ENCODE measurements at regions not wholly inside any gene's neighbourhood (a gene's known extent, or its start where the extent isn't known, plus 50 kb on each side); places are given as distances from the start of the nearest gene placed in this dataset.
"Not testable (repeated sequence)": the region's sequence is repeated elsewhere in the genome, so short reads cannot be mapped to it uniquely, and the experiment has no call there.

DNA sequence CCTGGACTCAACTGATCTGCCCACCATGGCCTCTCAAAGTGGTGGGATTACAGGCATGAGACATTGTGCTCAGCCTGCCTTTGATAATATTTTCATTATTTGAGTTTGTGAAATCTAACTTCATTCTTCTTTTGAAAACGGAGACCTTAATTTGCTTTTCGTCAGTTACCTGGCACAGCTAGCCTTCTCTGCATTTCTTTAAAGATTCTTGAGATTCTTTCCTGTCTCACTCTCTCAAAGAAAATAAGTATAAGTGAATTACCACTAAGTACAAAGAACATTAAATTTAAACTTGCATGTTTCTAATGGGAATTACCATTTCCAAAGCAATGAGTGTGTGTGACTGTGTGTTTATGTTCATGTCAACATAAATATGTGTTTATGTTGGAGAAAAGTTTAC is 187.9 kb downstream of the NFKBIZ start:
- H3K36me3 ChIP-seq (ENCODE audit: control insufficient read depth, insufficient read depth, low read length): no peaks in the 10 kb centered on the region
- H3K27me3 ChIP-seq (ENCODE audit: control insufficient read depth, insufficient read depth, low read length): no peaks in the 10 kb centered on the region
- H3K27ac ChIP-seq (ENCODE audit: low read depth, low read length): no peak overlapping the region
- no peak overlapping the region for H3K9ac ChIP-seq (ENCODE audit: low read length)
- no peaks in the 10 kb centered on the region for H3K4me1 ChIP-seq (ENCODE audit: control insufficient read depth, insufficient read depth, low read length)
- H3K9me3 ChIP-seq (ENCODE audit: control insufficient read depth, insufficient read depth, low read depth, low read length): peaks cover 11% of the 10 kb centered on the region
- H3K4me3 ChIP-seq (ENCODE audit: low read depth, low read length): no peak overlapping the region

- Histone ChIP-seq H3K27ac (ENCODE audit: low read depth, low read length) (no peak overlapping the region), H3K9me3 (ENCODE audit: control insufficient read depth, insufficient read depth, low read depth, low read length) (peaks cover 11% of the 10 kb centered on the region), H3K9ac (ENCODE audit: low read length) (no peak overlapping the region), H3K4me1 (ENCODE audit: control insufficient read depth, insufficient read depth, low read length) (no peaks in the 10 kb centered on the region), H3K27me3 (ENCODE audit: control insufficient read depth, insufficient read depth, low read length) (no peaks in the 10 kb centered on the region), H3K36me3 (ENCODE audit: control insufficient read depth, insufficient read depth, low read length) (no peaks in the 10 kb centered on the region), H3K4me3 (ENCODE audit: low read depth, low read length) (no peak overlapping the region)
Observed at GRCh38 chr3:102037791-102038190, 188.5 kb downstream of the NFKBIZ start.

GRCh38 chr3:102038477-102039142 is 189.3 kb downstream of the NFKBIZ start:
- H3K9ac ChIP-seq (ENCODE audit: low read length): no peak overlapping the region
- H3K27ac ChIP-seq (ENCODE audit: low read depth, low read length): no peak overlapping the region
- H3K4me1 ChIP-seq (ENCODE audit: control insufficient read depth, insufficient read depth, low read length): no peaks in the 10 kb centered on the region
- H3K36me3 ChIP-seq (ENCODE audit: control insufficient read depth, insufficient read depth, low read length): no peaks in the 10 kb centered on the region
- no peaks in the 10 kb centered on the region for H3K27me3 ChIP-seq (ENCODE audit: control insufficient read depth, insufficient read depth, low read length)
- no peak overlapping the region for H3K4me3 ChIP-seq (ENCODE audit: low read depth, low read length)
- H3K9me3 ChIP-seq (ENCODE audit: control insufficient read depth, insufficient read depth, low read depth, low read length): peaks cover 11% of the 10 kb centered on the region

GRCh38 chr3:102040144-102040543 is 190.8 kb downstream of the NFKBIZ start:
- H3K27ac ChIP-seq (ENCODE audit: low read depth, low read length); H3K4me3 ChIP-seq (ENCODE audit: low read depth, low read length); H3K9ac ChIP-seq (ENCODE audit: low read length); H3K36me3 ChIP-seq (ENCODE audit: control insufficient read depth, insufficient read depth, low read length); H3K4me1 ChIP-seq (ENCODE audit: control insufficient read depth, insufficient read depth, low read length); H3K27me3 ChIP-seq (ENCODE audit: control insufficient read depth, insufficient read depth, low read length): not testable (repeated sequence)
- H3K9me3 ChIP-seq (ENCODE audit: control insufficient read depth, insufficient read depth, low read depth, low read length): peaks cover 11% of the 10 kb centered on the region

DNA sequence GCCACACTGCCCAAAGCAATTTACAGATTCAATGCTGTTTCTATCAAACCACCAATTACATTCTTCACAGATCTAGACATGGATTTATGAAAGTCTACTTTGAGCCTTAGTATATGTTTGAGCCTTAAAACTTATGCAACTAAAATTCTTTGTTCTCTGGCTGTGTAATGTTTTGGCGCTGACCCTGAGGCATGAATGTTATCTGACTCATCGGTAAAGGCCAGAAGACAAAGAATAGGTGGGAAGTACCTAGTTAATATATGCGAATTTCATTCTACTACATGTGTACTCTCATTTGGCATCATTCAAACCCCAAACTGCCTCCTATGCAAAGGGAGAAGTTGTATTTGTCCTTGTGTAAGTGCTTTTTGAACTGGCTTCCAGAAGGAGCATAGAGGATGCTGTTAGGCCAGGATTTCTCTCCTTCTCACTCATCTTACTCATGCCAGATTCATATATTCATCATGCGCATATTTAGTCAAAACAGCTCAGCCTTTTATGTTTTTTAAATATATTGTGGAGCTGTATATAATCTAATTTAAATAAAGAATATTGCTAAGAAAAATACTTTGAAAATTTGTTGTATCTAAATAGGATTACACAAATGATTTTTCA is 204.2 kb downstream of the NFKBIZ start:
- Histone ChIP-seq H3K27ac (ENCODE audit: low read depth, low read length) (no peak overlapping the region), H3K4me3 (ENCODE audit: low read depth, low read length) (no peak overlapping the region)

DNA sequence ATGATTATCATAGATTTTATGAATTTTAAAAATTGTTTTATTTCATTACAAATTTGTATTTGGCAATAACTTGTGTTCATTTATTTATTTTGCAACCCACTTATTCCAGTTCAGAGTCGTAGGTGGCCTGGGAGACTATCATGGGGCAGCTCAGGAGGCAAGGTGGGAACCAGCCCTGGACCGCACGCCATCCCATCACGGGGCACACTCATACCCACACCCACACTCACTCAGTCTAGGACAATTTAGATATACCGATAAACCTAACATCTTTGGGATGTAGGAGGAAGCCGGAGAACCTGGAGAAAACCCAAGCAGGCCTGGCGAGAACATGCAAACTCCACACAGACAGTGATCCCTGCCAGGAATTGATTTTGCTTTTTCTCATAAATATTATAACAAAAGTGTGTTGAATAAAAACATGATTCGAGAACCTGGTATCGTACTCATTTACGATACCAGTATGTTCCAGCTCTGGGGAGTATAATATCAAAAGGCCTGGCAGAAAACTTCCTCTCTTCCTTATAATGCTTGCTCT is 205.3 kb downstream of the NFKBIZ start:
- Histone ChIP-seq H3K9me3 (ENCODE audit: control insufficient read depth, insufficient read depth, low read depth, low read length) (0 out of 2 replicates have a peak, but pooled peaks cover 3% of the 10 kb centered on the region), H3K4me3 (ENCODE audit: low read depth, low read length) (no peak overlapping the region), H3K27me3 (ENCODE audit: control insufficient read depth, insufficient read depth, low read length) (no peaks in the 10 kb centered on the region), H3K4me1 (ENCODE audit: control insufficient read depth, insufficient read depth, low read length) (no peaks in the 10 kb centered on the region), H3K9ac (ENCODE audit: low read length) (no peak overlapping the region), H3K27ac (ENCODE audit: low read depth, low read length) (no peak overlapping the region), H3K36me3 (ENCODE audit: control insufficient read depth, insufficient read depth, low read length) (no peaks in the 10 kb centered on the region)

More for the DNA sequence above, 204.2 kb downstream of the NFKBIZ start:
- Histone ChIP-seq H3K9me3 (ENCODE audit: control insufficient read depth, insufficient read depth, low read depth, low read length) (peaks cover 14% of the 10 kb centered on the region), H3K9ac (ENCODE audit: low read length) (no peak overlapping the region), H3K36me3 (ENCODE audit: control insufficient read depth, insufficient read depth, low read length) (no peaks in the 10 kb centered on the region), H3K4me1 (ENCODE audit: control insufficient read depth, insufficient read depth, low read length) (no peaks in the 10 kb centered on the region), H3K27me3 (ENCODE audit: control insufficient read depth, insufficient read depth, low read length) (no peaks in the 10 kb centered on the region)

DNA sequence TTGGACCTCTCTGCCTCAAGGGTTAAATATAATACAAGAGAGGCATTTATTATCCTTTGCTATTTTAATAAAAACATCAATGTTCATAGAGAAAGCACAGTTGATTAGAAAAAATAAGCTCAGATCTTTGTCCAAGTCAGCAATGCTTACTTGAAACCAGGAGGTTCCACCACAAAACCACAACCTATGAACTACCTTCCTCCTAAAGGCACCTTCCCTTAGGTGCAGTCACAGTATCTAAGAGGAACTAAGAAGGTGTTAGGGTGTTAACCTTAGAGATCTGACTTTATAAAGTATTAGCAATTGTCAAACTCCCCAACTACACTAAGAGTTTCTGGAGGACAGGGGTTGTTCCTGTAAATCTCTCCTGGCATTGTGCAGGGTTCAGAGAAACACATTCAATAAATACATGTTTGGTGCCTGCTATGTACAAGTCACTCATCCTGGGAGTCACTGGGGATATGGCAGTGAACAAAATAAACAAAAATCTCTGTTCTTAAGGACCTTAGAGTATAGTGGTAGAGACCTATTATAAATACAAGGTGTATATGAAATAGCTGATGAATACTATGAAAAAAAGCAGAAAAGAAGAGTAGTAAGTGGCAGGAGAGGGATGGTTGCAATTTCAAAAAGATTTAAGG is 208.6 kb downstream of the NFKBIZ start:
- no peak overlapping the region for H3K9ac ChIP-seq (ENCODE audit: low read length)
- H3K4me1 ChIP-seq (ENCODE audit: control insufficient read depth, insufficient read depth, low read length): no peaks in the 10 kb centered on the region
- H3K4me3 ChIP-seq (ENCODE audit: low read depth, low read length): no peak overlapping the region
- no peaks in the 10 kb centered on the region for H3K36me3 ChIP-seq (ENCODE audit: control insufficient read depth, insufficient read depth, low read length)
- H3K27me3 ChIP-seq (ENCODE audit: control insufficient read depth, insufficient read depth, low read length): no peaks in the 10 kb centered on the region
- no peaks in the 10 kb centered on the region for H3K9me3 ChIP-seq (ENCODE audit: control insufficient read depth, insufficient read depth, low read depth, low read length)
- H3K27ac ChIP-seq (ENCODE audit: low read depth, low read length): no peak overlapping the region

- Histone ChIP-seq H3K36me3 (ENCODE audit: control insufficient read depth, insufficient read depth, low read length) (no peaks in the 10 kb centered on the region), H3K4me1 (ENCODE audit: control insufficient read depth, insufficient read depth, low read length) (no peaks in the 10 kb centered on the region), H3K9me3 (ENCODE audit: control insufficient read depth, insufficient read depth, low read depth, low read length) (no peaks in the 10 kb centered on the region), H3K27me3 (ENCODE audit: control insufficient read depth, insufficient read depth, low read length) (no peaks in the 10 kb centered on the region), H3K9ac (ENCODE audit: low read length) (no peak overlapping the region), H3K27ac (ENCODE audit: low read depth, low read length) (no peak overlapping the region), H3K4me3 (ENCODE audit: low read depth, low read length) (no peak overlapping the region)
Observed at GRCh38 chr3:102059145-102059943, 210.0 kb downstream of the NFKBIZ start.

- Histone ChIP-seq H3K9ac (ENCODE audit: low read length) (no peak overlapping the region), H3K27ac (ENCODE audit: low read depth, low read length) (no peak overlapping the region), H3K36me3 (ENCODE audit: control insufficient read depth, insufficient read depth, low read length) (no peaks in the 10 kb centered on the region), H3K4me1 (ENCODE audit: control insufficient read depth, insufficient read depth, low read length) (no peaks in the 10 kb centered on the region), H3K9me3 (ENCODE audit: control insufficient read depth, insufficient read depth, low read depth, low read length) (no peaks in the 10 kb centered on the region), H3K27me3 (ENCODE audit: control insufficient read depth, insufficient read depth, low read length) (no peaks in the 10 kb centered on the region), H3K4me3 (ENCODE audit: low read depth, low read length) (no peak overlapping the region)
Observed at GRCh38 chr3:102060814-102061213, 211.5 kb downstream of the NFKBIZ start.

- Histone ChIP-seq H3K9me3 (ENCODE audit: control insufficient read depth, insufficient read depth, low read depth, low read length) (no peaks in the 10 kb centered on the region), H3K27ac (ENCODE audit: low read depth, low read length) (no peak overlapping the region), H3K36me3 (ENCODE audit: control insufficient read depth, insufficient read depth, low read length) (no peaks in the 10 kb centered on the region), H3K4me3 (ENCODE audit: low read depth, low read length) (no peak overlapping the region), H3K27me3 (ENCODE audit: control insufficient read depth, insufficient read depth, low read length) (no peaks in the 10 kb centered on the region), H3K4me1 (ENCODE audit: control insufficient read depth, insufficient read depth, low read length) (no peaks in the 10 kb centered on the region), H3K9ac (ENCODE audit: low read length) (no peak overlapping the region)
Observed at GRCh38 chr3:102063572-102063971, 214.3 kb downstream of the NFKBIZ start.
